ENCODE measurements at regions not wholly inside any gene's neighbourhood (a gene's known extent, or its start where the extent isn't known, plus 50 kb on each side); places are given as distances from the start of the nearest gene placed in this dataset.
"Not testable (repeated sequence)": the region's sequence is repeated elsewhere in the genome, so short reads cannot be mapped to it uniquely, and the experiment has no call there.

DNA sequence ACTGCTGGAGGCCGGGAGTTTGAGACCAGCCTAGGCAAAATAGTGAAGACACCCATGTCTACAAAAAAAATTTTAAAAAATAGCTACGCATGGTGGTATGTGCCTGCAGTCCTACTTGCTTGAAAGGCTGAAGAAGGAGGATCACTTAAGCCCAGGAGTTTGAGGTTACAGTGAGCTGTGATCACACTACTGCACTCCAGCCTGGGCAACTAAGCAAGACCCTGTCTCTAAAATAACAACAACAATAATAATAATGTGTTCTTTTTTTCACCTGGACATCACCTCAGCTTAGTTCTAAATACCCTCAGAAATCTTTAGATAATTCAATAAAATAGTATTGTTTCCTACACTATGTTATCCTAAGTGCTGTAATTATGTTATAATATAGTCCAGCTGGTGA lies 397.1 kb upstream of the ZNF804A start:
- DNase-seq (ENCODE audit: low read depth) = no peak

DNA sequence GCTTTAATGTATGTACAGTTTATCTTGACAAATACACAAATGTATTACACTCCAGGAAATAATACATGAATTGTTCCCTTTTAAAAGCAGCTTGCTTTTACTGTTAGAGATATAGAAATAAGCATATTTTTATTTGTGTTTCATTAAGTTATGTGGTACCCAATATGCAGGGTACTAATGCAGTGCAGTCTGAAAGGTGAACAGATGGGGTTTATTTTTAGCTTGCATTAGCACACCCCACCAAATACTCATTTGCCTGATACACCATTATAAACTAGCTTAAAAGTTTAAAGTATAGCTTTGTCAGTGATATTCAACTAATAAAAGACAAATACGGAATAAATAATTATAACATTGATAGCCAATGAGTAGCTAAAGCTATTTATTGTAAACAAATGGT lies 394.7 kb upstream of the ZNF804A start:
- no peak for DNase-seq (ENCODE audit: low read depth)

DNA sequence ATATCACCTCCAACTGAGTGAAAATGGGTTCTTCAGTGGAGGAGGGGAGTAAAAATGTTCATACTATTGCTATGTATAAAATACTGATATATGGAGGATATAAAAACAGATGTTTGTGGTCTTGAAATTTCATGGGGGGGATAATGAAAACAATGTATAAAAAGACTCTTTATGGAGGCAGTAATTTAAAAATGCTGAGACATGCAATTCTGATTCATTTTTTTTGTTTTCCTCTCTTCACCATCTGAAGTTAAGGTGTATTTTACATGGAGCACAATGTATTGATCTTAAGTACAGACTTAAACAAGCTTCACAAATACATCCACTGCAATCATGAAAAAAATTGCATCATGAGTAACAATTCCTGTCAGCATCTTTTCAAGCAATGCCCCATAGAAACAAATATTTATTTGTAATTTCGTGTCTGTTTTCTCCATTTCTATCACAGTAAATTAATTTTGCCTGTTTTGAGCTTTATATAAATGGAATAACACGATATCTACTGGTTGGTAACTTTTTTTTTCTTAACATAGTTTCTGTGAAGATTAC lies 393.2 kb upstream of the ZNF804A start:
- DNase-seq (ENCODE audit: low read depth) = no peak

DNA sequence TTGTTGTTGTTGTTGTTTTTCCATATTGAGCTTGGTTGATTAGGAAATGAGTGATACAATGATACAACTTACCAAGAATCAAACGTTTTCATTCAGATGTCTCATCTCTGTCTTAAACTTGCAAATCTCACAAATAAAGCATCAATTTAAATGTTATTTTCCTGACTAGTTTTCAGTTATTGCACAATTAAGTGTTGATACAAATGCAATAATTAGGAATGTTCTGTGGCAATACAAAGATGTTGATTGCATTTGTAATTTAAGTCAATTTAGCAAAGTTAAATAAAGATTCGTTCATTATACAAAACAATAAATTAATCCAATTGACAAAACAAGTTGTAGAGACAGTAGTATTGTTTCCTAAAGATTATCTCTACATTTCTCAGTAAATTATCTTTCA lies 392.3 kb upstream of the ZNF804A start:
- DNase-seq (ENCODE audit: low read depth) = no peak

DNA sequence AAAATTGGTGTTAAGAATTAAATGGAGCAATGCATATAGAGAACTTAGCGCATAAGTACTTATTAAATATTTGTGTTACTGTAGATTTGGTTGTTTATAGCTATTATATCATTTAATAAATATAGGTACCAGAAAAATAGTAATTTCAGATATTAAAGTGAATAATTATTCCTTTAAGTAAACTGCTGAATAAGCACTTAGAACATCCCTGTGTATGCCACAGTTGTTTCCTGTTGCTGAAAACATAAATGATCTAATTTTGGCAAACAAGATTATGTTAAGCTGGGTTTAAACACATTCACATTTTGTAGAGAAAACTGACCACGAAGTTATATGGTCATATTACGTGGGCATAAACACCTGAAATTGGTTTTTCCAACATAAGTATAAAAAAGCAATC lies 388.0 kb upstream of the ZNF804A start:
- DNase-seq (ENCODE audit: low read depth) = no peak

DNA sequence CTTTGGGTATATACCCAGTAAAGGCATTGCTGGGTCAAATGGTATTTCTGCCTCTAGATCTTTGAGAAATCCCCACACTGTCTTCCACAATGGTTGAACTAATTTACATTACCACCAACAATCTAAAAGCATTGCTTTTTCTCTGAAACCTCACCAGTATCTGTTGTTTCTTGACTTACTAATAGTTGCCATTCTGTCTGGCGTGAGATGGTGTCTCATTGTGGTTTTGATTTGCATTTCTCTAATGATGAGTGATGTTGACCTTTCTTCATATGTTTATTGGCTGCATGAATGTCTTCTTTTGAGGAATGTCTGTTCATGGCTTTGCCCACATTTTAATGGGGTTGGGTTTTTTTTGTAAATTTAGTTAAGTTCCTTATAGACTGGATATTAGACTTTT lies 382.6 kb upstream of the ZNF804A start:
- no peak for DNase-seq (ENCODE audit: low read depth)

DNA sequence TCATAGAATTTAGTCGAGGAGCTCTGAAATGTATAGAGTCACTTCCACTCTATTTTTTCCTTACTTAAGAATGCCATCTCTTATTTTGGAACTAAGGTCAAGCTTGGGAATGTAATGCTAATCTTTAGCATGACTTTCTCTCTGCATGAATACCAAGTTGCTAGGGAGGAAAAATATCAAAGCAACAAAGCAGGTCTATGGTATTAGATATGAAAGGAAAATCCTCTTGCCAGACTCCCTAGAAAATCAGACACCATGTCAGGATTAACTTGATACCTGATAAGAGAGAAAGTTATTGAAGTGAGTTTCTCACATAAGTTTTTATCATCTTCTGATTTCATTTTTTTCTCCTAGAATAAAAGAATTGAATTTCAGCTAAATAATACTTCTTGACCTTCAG lies 341.7 kb upstream of the ZNF804A start:
- no peak for DNase-seq (ENCODE audit: low read depth)

DNA sequence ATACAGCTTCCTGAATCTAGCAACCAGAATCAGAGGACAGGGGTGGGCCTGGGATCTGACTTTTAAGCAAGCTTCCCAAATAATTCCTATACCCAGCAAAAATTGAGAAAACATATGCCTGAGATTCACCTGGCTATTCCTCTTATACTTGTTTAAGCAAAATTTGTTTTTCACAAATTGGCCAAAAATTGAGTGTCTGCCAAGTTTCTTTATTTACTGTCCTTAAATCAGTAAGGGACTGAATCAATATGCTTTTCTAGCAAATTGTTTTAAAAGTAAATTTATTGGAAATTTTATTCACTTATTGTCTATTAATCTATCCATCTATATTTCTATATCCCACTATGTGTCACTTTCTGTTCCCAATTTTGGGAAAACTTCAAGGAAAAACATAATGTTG lies 337.0 kb upstream of the ZNF804A start:
- DNase-seq (ENCODE audit: low read depth) = no peak

DNA sequence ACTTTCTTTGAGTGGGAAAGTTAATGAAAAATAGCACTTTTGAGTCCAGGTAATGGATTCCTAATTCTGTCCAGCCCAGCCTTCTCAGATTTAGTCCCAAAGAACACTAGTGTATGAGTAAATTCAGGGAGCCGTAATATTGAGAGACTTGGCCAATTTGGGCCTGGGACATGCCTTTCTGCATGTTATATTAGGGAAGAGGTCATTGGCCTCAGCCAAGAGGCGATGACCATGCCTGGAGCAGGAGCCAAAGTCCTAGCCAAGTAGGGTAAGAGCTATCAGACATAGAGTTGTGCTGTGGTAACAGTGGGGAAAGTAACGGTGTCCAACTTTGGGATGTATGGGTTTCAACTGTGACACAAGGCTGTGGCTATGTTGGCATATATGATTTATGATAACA lies 336.5 kb upstream of the ZNF804A start:
- no peak for DNase-seq (ENCODE audit: low read depth)

DNA sequence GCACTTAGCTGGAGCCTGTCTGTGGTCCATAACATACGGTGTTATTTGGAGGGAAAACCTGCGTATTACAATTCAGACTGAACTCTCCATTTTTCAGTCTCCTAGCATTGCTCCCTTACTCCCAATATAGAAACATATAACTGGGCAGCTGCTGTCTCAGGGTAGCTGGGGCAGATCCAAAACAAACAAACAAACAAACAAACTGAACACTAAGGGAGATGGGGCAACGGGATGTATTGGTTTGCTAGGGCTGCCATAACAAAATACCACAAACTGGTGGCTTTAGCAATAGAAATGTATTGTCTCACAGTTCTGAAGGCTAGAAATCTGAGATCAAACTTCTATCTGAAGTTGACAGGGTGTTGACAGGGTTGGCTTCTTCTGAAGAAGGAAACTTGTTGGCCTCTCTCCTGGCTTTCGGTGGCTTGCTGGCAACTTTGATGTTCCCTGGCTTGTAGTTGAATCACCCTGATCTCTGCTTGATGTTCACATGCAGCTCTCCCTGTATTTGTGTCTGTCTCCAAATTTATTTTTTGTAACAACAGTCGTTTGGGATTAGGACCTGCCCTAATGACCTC lies 329.3 kb upstream of the ZNF804A start:
- no peak for DNase-seq (ENCODE audit: low read depth)

DNA sequence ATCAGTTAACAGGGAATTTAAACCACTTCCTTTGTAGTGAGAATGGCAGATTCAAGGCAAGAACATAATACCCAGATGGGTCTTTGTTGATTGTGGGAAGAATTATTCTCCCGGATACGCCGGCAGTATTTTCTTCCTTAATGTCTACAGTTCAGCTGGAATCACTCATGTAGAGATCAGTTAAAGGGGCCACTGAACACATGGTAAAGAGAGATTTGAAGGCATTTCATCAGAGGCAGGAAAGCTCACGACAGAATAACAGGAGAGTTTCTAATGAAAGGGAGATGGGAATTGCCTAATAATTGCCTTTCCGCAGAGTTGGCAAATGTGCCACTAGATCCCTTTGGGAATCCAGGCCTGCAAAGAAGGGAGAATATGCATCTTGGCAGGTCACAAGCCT lies 327.7 kb upstream of the ZNF804A start:
- DNase-seq (ENCODE audit: low read depth) = no peak

DNA sequence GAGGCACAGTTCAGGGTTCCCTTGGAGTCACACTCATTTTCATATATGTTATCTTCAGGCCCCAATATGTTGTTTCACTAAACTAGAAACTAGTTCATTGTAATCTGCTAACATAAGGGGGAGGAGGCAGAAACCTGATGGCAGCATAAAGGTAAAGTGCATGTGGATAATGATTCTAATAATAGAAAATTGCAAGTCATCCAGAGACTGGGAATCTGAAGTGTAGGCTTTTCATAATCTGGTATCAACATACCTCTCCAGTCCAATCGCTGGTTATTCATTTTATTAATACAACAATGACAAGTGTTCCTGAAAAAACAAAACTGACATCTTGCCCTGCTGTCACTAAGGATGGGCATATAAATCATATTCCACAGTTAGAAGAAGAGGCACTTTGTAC lies 326.3 kb upstream of the ZNF804A start:
- no peak for DNase-seq (ENCODE audit: low read depth)

DNA sequence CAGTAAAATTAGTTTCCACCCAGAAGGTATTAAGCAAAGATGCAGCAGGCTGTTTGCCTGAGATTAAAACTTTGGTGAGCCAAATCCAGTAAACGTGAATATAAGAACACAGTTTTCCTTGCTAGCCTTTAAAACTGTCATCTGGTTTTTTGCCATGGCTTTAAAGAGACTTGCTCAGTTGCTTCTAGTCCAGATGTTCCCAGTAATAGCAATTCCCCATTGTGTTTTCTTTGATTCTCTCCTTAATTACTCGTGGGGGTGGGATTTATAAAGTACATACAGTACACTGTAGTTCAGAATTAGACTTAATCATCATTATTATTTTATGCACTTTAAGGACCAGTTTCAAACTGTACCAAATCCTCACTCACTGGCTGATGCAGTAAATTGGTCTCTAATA lies 303.5 kb upstream of the ZNF804A start:
- no peak for DNase-seq (ENCODE audit: low read depth)

DNA sequence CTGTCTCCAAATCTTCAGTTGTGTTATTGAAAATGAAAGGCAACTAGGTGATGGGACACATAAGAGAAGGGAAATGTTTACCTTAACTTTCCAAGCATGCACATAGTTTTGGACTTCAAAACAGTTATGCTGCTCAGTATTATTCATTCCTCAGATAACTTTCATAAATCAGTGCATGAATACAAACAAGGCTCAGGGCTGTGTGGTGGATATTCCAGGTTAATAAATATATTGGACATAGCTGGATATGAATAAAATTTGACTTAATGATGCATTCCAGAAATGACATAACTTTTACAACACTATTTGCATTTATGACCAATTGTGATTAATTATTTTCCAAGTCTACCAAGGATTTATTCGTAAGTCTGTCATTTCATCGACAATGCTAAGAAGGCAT lies 301.2 kb upstream of the ZNF804A start:
- DNase-seq (ENCODE audit: low read depth) = no peak

DNA sequence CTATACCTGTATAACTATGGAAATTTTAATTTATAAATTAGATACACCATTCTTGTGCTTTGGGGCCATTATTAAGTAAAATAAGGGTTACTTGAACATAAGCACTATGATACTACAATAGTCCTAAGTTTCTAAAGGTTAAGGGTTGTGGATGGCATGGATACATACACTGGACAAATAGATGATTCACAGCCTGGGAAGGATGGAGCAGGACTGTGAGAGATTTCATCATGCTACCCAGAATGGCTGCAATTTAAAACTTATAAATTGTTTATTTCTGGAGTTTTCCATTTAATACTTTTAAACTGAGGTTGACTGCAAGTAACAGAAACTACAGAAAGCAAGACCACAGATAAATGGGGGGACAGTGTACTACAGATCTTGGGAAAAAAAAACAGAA lies 295.8 kb upstream of the ZNF804A start:
- no peak for DNase-seq (ENCODE audit: low read depth)

DNA sequence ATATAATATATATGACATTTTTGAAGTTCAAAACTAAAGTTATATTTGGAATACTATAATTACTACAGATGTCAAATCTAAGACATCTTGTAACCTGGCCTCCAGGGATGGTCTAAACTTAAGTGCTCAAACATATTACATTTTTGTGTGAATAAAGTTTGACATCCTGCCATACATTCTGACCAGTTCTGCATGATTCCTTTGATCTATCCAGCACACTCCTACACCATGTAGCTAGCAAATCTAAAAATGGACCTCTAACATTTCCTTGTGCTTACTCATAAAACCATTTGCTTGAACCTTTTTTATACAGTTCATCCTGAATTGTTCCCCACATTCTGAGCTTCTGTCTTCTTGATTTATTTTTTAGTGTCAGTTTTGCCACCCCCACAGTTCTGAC lies 294.3 kb upstream of the ZNF804A start:
- no peak for DNase-seq (ENCODE audit: low read depth)

DNA sequence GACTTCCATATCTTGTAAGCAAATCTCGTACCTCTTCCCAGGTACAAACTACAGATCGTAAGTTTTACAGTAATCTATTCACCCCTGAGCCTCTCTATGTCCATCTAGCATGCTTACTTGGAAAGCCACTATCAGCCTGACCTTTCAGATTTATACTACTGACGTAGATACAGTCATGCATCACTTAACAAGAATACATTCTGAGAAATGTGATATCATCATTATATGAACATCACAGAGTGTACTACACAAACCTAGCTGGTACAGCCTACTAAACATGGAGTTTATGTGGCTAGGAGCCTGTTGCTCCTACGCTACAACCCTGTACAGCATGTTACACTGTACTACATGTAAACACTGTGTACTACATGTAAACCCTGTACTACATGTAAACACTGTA lies 293.2 kb upstream of the ZNF804A start:
- DNase-seq (ENCODE audit: low read depth) = no peak

DNA sequence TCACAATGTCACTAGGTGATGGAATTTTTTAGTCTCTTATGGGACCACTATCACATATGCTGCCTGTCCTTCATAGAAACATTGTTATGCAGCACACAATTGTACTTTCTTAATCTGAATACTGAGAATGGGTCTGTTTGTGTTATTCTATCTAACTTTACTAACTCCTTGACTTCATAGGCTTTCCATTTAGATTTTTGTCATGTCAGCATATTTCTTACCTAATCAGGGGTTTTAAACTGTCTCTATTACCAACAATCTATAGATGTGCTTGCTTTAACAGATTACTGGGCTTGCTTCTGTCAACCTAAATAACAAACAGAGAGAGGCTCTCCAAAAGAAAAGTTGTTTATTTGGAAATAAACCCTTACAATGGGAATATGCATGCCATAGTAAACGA lies 289.6 kb upstream of the ZNF804A start:
- DNase-seq (ENCODE audit: low read depth) = no peak

DNA sequence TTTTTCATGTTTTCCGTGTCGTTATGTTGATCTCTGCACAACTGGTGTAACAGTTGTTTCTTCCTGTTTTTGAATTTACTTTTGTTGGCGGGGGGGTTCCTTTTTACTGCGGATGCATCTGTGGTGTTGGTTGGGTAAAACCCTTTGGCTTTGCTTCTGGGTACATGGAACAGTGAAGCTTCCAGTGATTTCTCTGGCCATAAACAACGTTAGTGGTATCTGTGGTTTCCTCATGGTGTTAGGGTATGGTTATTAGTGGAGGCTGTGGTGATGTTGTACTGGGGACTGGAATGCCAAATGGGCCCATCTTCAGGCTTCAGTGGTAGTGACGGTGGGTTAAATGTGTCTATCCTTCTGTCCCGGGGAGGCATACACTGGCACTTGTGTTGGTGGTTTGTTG lies 285.4 kb upstream of the ZNF804A start:
- DNase-seq (ENCODE audit: low read depth) = no peak

DNA sequence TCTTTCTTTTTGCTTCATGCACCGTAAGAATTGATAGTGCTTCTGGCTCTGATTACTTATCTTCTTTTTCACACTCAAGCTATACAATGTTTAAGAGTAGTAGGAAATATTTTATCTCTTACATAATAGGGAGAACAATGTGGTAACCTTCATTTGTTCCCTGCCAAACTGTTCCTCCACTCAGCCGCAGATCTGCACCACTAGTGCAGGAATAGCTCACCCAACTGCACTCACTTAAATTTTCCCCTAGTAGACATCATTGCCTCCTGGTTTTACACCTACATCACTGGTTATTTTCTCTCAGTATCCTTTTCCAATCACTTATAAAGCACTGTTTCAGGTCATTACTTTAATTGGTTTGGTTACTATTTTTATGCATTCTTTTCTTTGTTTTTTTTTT lies 283.5 kb upstream of the ZNF804A start:
- DNase-seq (ENCODE audit: low read depth) = no peak

DNA sequence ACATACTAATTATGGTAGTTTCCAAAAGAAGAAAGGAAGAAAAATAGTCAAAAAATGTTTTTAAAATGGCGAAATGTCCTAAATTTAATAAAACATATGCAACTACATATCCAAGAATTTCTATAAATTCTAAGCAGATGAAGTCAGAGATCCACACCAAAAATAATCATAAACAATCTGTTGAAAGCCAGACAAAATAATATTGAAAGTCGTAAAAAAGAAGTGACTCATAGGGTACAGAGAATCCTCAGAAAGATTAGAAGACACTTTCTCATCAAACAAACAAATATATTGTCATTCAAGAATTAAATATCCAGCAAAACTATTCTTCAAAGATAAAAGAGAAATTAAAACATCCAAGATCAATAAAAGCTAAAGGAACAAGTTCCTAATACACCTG lies 281.4 kb upstream of the ZNF804A start:
- DNase-seq (ENCODE audit: low read depth) = no peak

DNA sequence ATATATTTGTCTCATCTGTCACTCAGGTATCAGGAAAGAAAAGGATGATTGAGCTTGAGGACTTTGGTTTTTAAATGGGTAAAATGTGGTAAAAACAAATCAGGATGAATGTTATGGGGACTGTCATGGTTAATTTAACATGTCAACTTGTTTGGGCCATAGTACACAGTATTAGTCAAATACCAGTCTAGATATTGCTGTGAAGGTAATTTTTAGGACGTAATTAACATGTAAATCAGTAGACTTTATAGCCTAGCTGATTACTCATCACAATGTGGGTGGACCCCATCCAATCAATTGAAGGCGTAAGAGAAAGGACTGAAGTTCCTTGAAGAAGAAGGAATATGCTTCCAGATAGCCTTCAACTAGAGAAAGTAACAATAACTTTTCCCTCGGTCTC lies 275.7 kb upstream of the ZNF804A start:
- no peak for DNase-seq (ENCODE audit: low read depth)

DNA sequence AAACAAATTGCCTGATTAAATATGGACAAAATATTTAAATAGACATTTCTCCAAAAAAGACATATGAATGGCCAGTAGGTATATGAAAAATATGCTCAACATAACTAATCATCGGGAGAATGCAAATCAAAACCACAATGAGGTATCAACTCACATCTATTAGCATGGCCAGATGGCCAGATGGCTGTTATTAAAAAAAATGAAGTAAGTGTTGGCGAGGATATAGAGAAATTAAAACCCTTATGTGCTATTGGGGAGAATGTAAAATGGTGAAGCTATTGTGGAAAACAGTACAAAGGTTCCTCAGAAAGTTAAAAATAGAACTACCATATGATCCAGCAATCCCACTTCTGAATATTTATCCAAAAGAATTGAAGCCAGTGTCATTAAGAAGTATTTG lies 272.3 kb upstream of the ZNF804A start:
- no peak for DNase-seq (ENCODE audit: low read depth)

DNA sequence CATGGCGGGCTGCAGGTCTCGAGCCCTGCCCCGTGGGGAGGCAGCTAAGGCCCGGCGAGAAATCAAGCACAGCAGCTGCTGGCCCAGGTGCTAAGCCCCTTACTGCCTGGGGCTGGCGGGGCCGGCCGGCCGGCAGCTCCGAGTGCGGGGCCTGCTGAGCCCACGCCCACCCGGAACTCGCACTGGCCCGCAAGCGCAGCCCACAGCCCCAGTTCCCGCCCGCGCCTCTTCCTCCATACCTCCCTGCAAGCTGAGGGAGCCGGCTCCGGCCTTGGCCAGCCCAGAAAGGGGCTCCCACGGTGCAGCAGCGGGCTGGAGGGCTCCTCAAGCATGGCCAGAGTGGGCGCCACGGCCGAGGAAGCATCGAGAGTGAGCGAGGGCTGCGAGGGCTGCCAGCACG lies 270.5 kb upstream of the ZNF804A start:
- not testable (repeated sequence) for DNase-seq (ENCODE audit: low read depth)

DNA sequence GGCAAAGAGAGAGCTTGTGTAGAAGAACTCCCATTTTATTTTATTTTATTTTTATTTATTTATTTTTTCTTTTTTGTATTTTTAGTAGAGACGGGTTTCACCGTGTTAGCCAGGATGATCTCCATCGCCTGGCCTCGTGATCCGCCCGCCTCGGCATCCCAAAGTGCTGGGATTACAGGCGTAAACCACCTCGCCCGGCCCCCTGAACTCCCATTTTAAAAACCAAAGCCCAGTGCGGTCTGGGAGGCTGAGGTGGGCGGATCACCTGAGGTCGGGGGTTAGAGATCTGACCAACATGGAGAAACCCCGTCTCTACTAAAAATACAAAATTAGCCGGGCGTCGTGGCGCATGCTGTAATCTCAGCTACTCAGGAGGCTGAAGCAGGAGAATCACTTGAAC lies 267.8 kb upstream of the ZNF804A start:
- not testable (repeated sequence) for DNase-seq (ENCODE audit: low read depth)

Data from Daoy (cell line).